DMS 273 treated with DMSO at 0.1 percent for 48 hours (cell line): ENCODE measurements at regions not wholly inside any gene's neighbourhood (a gene's known extent, or its start where the extent isn't known, plus 50 kb on each side); places are given as distances from the start of the nearest gene placed in this dataset.

ENCODE experiments used
- DNase-seq: peaks from one replicate; lab custom pipeline; 2025; lab: John Stamatoyannopoulos, UW

GRCh38 chr6:157756708-157757429 is 66.2 kb upstream of the SNX9 start:
- peak; percentile 58 for DNase-seq

- no peak for DNase-seq
These were observed 65.3 kb upstream of the SNX9 start for GRCh38 chr6:157757430-157758403.

- DNase-seq: no peak
These were observed 64.5 kb upstream of the SNX9 start for GRCh38 chr6:157758516-157759023.

GRCh38 chr6:157759028-157759427 is 64.0 kb upstream of the SNX9 start:
- DNase-seq: no peak

GRCh38 chr6:157760137-157760536 is 62.9 kb upstream of the SNX9 start:
- DNase-seq: no peak

- no peak for DNase-seq
These were observed 62.3 kb upstream of the SNX9 start for GRCh38 chr6:157760589-157761330.

GRCh38 chr6:157761331-157761921 is 61.6 kb upstream of the SNX9 start:
- DNase-seq: no peak

GRCh38 chr6:157761926-157762325 is 61.1 kb upstream of the SNX9 start:
- DNase-seq: no peak

- DNase-seq: no peak
These were observed 60.4 kb upstream of the SNX9 start for GRCh38 chr6:157762636-157763035.

- DNase-seq: no peak
These were observed 59.7 kb upstream of the SNX9 start for GRCh38 chr6:157763129-157763903.

GRCh38 chr6:157763904-157764177 is 59.2 kb upstream of the SNX9 start:
- DNase-seq: no peak

- no peak for DNase-seq
These were observed 58.6 kb upstream of the SNX9 start for GRCh38 chr6:157764178-157765068.

- no peak for DNase-seq
These were observed 55.9 kb upstream of the SNX9 start for GRCh38 chr6:157766901-157767774.

GRCh38 chr6:157767775-157768156 is 55.3 kb upstream of the SNX9 start:
- DNase-seq: no peak

- DNase-seq: no peak
These were observed 54.7 kb upstream of the SNX9 start for GRCh38 chr6:157768304-157768703.

GRCh38 chr6:157768863-157769551 is 54.0 kb upstream of the SNX9 start:
- no peak for DNase-seq

GRCh38 chr6:157769776-157770426 is 53.1 kb upstream of the SNX9 start:
- DNase-seq: no peak

- DNase-seq: no peak
These were observed 52.1 kb upstream of the SNX9 start for GRCh38 chr6:157770946-157771345.
